Stimulated activated naive CD8-positive, alpha-beta T cell treated with anti-CD3 and anti-CD28 coated beads, Interleukin-15, amount 100 ng/mL, for 72 hours (primary cell): ENCODE measurements at regions not wholly inside any gene's neighbourhood (a gene's known extent, or its start where the extent isn't known, plus 50 kb on each side); places are given as distances from the start of the nearest gene placed in this dataset.

ENCODE experiments used
- ATAC-seq: fragments of 150-1000 bp; cut with Tn5 transposase; 2 replicates; pipeline ENCODE4 v1.10.0; 2021; ENCODE audit warnings: mild to moderate bottlenecking, moderate library complexity
- DNase-seq, 2 donors: peaks; one replicate each; pipeline ENCODE4 v3.0.0; 2021 to 2022
- H3K27ac Mint-ChIP-seq, 2 donors: one replicate each; pipeline ENCODE4 v1.8.0; 2022; ENCODE audit warnings: mild to moderate bottlenecking in 2 of 2, mixed read lengths in 2 of 2, moderate library complexity in 2 of 2
- H3K27me3 Mint-ChIP-seq: one replicate; pipeline ENCODE4 v1.8.0; 2022; ENCODE audit warnings: mixed read lengths
- H3K4me1 Mint-ChIP-seq: one replicate; pipeline ENCODE4 v1.8.0; 2022; ENCODE audit warnings: mild to moderate bottlenecking, mixed read lengths
- H3K4me3 Mint-ChIP-seq, 2 donors: one replicate each; pipeline ENCODE4 v1.8.0; 2022; ENCODE audit warnings: mild to moderate bottlenecking in 2 of 2, mixed read lengths in 2 of 2, moderate library complexity in 1 of 2
- H3K9me3 Mint-ChIP-seq, 2 donors: one replicate each; pipeline ENCODE4 v1.8.0; 2022; ENCODE audit warnings: mixed read lengths in 2 of 2

DNA sequence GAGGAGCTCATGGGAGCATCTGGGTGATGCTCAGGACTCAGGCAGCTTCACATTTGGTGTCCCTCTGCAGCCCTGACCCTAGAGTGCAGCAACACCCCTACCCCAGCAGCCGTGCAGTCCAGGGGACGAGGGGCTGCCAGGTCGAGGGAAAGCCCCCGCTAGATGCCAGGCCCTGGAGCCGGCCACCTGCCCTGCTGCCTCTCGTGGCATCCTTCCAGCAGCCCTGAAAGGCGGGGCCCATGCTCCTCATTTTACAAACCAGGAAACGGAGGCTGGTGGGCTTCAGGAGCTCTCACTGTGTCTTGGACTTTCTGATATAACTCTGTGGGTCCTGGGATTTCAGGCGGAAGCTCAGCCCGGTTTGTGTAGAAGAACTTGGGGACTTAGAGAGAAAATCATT lies 120.5 kb upstream of the WNT4 start:
- no peak for DNase-seq
- Mint-ChIP-seq H3K4me1 (peaks cover 6% of the 10 kb centered on the region), H3K9me3 (no peaks in the 10 kb centered on the region), H3K27ac (no peak overlapping the region), H3K27me3 (peaks cover 30% of the 10 kb centered on the region), H3K4me3 (no peak overlapping the region)
- no peak for ATAC-seq

- no peak for DNase-seq
- no peaks in the 10 kb centered on the region for H3K9me3 Mint-ChIP-seq
- peaks cover 6% of the 10 kb centered on the region for H3K4me1 Mint-ChIP-seq
- ATAC-seq: no peak
- no peak overlapping the region for H3K27ac Mint-ChIP-seq
- no peak overlapping the region for H3K4me3 Mint-ChIP-seq
- H3K27me3 Mint-ChIP-seq: peaks cover 33% of the 10 kb centered on the region
Measured at GRCh38 chr1:22264464-22265341, 121.8 kb upstream of the WNT4 start.

DNA sequence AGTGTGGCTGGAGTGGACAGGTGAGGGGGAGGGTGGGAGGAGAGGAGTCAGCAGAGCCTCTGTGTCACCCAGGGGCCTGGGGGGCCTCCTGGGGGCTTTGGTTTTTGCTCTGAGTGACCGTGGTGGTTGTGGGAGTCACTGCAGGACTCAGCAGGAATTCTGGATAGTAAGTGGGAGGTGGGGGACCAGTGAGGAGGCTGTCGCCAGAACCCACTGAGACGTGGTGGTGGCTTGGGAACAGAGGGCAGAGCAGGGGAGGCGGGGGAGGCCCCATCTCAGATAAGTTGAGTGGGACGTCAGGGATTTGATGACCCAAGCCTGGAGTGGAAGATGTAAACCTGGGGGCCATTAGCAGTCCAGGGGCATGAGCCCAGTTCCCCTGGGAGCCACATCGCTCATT lies 123.2 kb upstream of the WNT4 start:
- no peak overlapping the region for H3K4me3 Mint-ChIP-seq
- DNase-seq (no peak), ATAC-seq (no peak)
- H3K9me3 Mint-ChIP-seq: no peaks in the 10 kb centered on the region
- H3K4me1 Mint-ChIP-seq: peaks cover 6% of the 10 kb centered on the region
- H3K27ac Mint-ChIP-seq: no peak overlapping the region
- H3K27me3 Mint-ChIP-seq: peaks cover 33% of the 10 kb centered on the region

DNA sequence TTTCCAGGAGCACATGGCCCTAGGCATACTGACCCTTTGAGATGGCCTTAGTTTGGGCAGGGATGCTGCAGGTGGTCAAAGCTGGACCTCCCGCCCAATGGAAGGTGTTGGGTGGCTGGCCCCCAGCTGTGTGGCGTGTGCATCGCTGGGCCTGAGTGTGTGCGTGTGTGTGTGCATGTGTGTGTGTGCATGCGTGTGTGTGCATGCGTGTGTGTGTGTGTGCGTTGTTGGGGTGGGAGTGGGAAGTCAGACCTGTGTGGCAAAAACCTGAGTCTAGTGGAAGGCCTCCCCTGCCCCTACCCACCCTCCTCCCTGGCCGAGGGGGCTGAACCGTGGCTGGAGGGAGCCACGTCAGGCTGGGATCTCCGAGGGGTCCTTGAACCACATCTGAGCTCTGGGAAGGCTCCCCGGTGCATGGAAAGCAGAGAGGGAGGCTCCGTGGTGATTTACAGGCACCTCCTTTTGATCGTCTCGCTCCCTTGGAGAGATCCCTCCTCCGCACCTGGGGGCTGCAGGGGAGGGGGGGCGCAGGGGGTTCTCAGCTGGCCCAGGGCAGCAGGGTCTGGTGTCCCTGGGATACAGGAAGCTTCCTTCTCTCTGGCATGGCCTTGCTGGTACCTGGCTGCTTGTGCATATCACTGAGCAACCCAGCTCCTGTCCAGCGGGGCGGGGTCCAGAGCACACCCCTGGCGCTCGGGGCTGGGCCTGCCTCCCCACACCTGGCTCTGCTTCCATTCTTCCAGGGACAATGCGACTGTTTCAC lies 124.7 kb upstream of the WNT4 start:
- Mint-ChIP-seq H3K9me3 (no peaks in the 10 kb centered on the region), H3K27me3 (peaks cover 33% of the 10 kb centered on the region), H3K27ac (no peak overlapping the region), H3K4me1 (peaks cover 3% of the 10 kb centered on the region), H3K4me3 (no peak overlapping the region)
- ATAC-seq (no peak), DNase-seq (no peak)

DNA sequence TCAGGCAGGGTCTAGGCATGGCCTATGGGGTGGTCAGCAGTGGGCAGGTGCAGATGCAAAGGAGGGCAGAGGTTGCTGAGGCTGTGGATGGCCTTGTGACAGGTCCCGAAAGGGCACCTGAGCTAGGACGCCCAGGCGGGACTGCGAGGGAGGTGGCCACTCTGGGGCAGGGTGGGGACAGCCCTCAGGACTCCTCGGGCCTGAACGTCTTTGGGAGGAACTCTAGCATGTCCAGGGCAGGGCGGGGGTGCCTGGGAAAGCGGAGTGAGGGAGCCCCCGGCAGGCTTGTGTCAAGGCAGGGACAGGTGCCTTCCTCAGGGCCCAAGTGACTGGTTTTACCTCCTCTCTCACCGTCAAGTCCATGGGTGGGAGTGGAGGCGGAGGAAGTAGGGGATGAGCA lies 125.4 kb upstream of the WNT4 start:
- Mint-ChIP-seq H3K27me3 (peaks cover 33% of the 10 kb centered on the region), H3K27ac (no peak overlapping the region), H3K4me1 (no peaks in the 10 kb centered on the region), H3K4me3 (no peak overlapping the region), H3K9me3 (no peaks in the 10 kb centered on the region)
- ATAC-seq: no peak
- no peak for DNase-seq

GRCh38 chr1:22271847-22272801 lies 129.2 kb upstream of the WNT4 start:
- Mint-ChIP-seq H3K4me1 (no peaks in the 10 kb centered on the region), H3K27ac (no peak overlapping the region), H3K27me3 (peaks cover 33% of the 10 kb centered on the region), H3K4me3 (no peak overlapping the region), H3K9me3 (no peaks in the 10 kb centered on the region)
- DNase-seq: no peak
- ATAC-seq: no peak

GRCh38 chr1:22273686-22274681 lies 131.1 kb upstream of the WNT4 start:
- Mint-ChIP-seq H3K4me3 (no peak overlapping the region), H3K27ac (no peak overlapping the region), H3K27me3 (peaks cover 39% of the 10 kb centered on the region), H3K4me1 (no peaks in the 10 kb centered on the region), H3K9me3 (no peaks in the 10 kb centered on the region)
- ATAC-seq: no peak
- no peak for DNase-seq

GRCh38 chr1:22275167-22275566 lies 132.3 kb upstream of the WNT4 start:
- Mint-ChIP-seq H3K4me1 (no peaks in the 10 kb centered on the region), H3K9me3 (no peaks in the 10 kb centered on the region), H3K27me3 (peaks cover 44% of the 10 kb centered on the region), H3K4me3 (no peak overlapping the region), H3K27ac (no peak overlapping the region)
- DNase-seq (no peak), ATAC-seq (no peak)

DNA sequence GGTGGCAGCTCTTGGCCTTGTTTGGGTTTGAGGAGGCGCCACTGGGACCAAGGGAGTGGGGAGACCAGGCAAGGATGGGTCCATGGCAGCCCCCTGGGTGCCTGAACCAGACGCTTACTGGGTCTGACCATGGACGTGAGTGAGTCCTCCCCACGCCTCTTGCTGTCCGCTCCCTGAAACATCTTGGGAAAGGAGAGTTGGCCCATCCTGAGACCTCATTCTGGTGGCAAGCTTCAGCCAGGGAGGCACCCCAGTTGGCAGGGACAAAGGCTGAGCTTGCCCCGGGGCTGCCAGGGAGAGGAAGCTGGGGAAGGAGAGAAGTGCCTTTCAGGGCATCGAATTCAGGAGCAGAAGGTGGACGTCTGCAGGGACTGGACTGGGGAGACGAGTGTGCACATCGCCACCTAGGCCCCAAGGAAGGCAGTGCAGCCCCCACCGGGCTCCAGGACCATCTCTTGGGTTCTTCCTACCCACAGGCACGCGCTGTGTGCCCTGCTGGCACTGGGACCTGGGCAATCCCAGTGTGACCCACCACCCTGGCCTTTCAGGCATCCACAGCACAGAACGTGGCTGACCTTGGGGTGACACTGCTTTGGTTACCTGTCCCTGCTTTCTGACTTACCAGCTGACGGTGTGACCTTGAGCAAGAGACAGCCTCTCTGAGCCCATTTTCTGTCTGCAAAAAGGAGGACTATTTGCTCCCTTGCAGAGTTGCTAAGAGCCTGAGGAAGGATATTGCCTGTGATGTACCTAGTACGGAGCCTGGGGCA lies 132.9 kb upstream of the WNT4 start:
- H3K4me3 Mint-ChIP-seq: no peak overlapping the region
- H3K27me3 Mint-ChIP-seq: peaks cover 44% of the 10 kb centered on the region
- no peaks in the 10 kb centered on the region for H3K4me1 Mint-ChIP-seq
- H3K27ac Mint-ChIP-seq: no peak overlapping the region
- peak; percentile 38 to 44 for DNase-seq
- no peaks in the 10 kb centered on the region for H3K9me3 Mint-ChIP-seq
- peak; percentile 75 for ATAC-seq

DNA sequence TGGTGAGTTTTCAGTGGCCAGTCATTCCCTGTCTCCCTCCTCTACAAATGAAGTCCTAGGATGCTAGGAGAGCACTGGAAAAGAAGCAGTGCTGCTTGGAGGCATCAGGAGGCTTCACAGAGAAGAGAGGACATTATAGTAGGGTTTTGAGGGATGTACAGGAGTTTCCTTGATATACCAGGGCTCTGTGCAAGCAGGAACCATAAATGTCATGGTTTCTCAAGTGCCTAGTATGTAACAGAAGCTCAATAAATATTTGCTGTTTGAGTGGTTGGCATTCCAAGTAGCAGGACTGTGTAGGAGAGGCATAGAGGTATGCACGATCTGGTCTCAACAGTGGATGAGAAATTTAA lies 133.5 kb upstream of the WNT4 start:
- Mint-ChIP-seq H3K4me3 (no peak overlapping the region), H3K4me1 (no peaks in the 10 kb centered on the region), H3K27ac (no peak overlapping the region), H3K27me3 (peaks cover 48% of the 10 kb centered on the region), H3K9me3 (no peaks in the 10 kb centered on the region)
- ATAC-seq: no peak
- DNase-seq: no peak

DNA sequence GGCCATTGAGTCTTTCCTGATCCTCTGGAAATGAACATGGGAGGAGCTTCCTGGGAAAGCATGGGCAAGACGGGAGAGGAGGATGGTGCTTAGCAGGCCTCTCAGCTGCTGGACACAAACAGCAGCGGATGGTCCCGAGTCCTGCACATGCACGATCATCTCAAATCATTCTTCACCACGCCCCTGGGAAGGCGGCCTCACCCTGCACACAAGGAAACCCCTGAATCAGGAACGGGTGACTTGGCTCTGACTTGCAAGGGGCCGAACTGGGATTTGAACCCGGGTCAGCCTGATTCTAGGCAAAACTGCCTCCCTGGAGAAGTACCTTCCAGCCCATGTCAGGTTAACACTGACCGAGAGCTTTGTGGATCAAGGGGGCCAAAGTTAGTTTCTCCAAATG lies 134.8 kb upstream of the WNT4 start:
- Mint-ChIP-seq H3K9me3 (no peaks in the 10 kb centered on the region), H3K27me3 (peaks cover 61% of the 10 kb centered on the region), H3K4me1 (no peaks in the 10 kb centered on the region), H3K27ac (no peak overlapping the region), H3K4me3 (no peak overlapping the region)
- DNase-seq: no peak
- no peak for ATAC-seq

DNA sequence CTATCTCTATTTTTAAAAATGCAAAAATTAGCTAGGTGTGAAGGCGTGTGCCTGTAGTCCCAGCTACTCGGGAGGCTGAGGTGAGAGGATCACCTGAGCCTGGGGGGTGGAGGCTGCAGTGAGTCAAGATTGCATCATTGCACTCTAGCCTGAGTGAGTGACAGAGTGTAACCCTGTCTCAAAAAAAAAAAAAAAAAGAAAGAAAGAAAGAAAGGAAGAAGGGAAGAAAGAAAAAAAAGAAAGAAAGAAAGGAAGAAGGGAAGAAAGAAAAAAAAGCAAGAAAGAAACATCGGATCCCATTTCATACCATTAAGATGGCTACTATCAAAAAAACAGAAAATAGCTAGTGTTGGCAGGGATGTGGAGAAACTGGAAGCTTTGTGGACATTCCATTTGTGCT lies 136.8 kb upstream of the WNT4 start:
- DNase-seq (no peak), ATAC-seq (no peak)
- H3K4me3 Mint-ChIP-seq: no peak overlapping the region
- H3K4me1 Mint-ChIP-seq: no peaks in the 10 kb centered on the region
- no peaks in the 10 kb centered on the region for H3K9me3 Mint-ChIP-seq
- peaks cover 74% of the 10 kb centered on the region for H3K27me3 Mint-ChIP-seq
- no peak overlapping the region for H3K27ac Mint-ChIP-seq

DNA sequence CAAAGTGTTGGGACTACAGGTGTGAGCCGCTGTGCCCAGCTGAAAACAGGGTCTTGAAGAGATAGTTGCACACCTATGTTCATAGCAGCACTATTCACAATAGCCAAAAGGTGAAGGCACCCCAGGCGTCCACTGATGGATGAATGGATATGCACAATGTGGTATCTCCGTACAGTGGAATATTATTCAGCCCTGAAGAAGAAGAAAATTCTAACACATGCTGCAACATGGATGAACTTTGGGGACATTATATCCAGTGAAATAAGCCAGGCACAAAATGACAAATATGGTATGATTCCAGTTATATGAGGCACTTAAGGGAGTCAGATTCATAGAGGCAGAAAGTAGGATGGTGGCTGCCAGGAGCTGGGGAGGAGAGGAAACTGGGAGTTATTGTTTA lies 137.6 kb upstream of the WNT4 start:
- ATAC-seq: no peak
- no peak overlapping the region for H3K27ac Mint-ChIP-seq
- H3K9me3 Mint-ChIP-seq: no peaks in the 10 kb centered on the region

More for the DNA sequence above, 137.6 kb upstream of the WNT4 start:
- Mint-ChIP-seq H3K4me1 (no peaks in the 10 kb centered on the region), H3K4me3 (no peak overlapping the region), H3K27me3 (peaks cover 73% of the 10 kb centered on the region)
- no peak for DNase-seq
